WTC11 (cell line): ENCODE measurements at regions not wholly inside any gene's neighbourhood (a gene's known extent, or its start where the extent isn't known, plus 50 kb on each side); places are given as distances from the start of the nearest gene placed in this dataset.

Experiments used
- ATAC-seq: fragments of 200-7000 bp; cut with Tn5 transposase; 2 replicates; pipeline ENCODE4 v1.10.0; 2021; ENCODE audit warnings: mild to moderate bottlenecking, moderate library complexity
- CTCF ChIA-PET: fragments of 300-600 bp; sonication (Branson Sonifier 250); formaldehyde crosslinking; loops from one replicate; lab custom pipeline; 2021; ENCODE audit warnings: antibody characterized with exemption; lab: Charles Lee
- POLR2A ChIA-PET: fragments of 350-600 bp; sonication (Branson Sonifier 250); formaldehyde crosslinking; loops from one replicate; lab custom pipeline; 2021; ENCODE audit warnings: antibody characterized with exemption; lab: Charles Lee
- DNase-seq: peaks from one replicate; pipeline ENCODE4 v3.0.0; 2021; ENCODE audit warnings: low spot score
- H3K27ac Mint-ChIP-seq: 2 replicates; pipeline ENCODE4 v1.8.0; 2021; ENCODE audit warnings: mixed read lengths
- H3K27me3 Mint-ChIP-seq: 2 replicates; pipeline ENCODE4 v1.8.0; 2021; ENCODE audit warnings: low read depth, mild to moderate bottlenecking, moderate library complexity, mixed read lengths
- H3K36me3 Mint-ChIP-seq: 2 replicates; pipeline ENCODE4 v1.8.0; 2021; ENCODE audit warnings: mixed read lengths
- H3K4me1 Mint-ChIP-seq: 2 replicates; pipeline ENCODE4 v1.8.0; 2022; ENCODE audit warnings: mixed read lengths
- H3K4me3 Mint-ChIP-seq: 2 replicates; pipeline ENCODE4 v1.8.0; 2021; ENCODE audit warnings: mild to moderate bottlenecking, moderate library complexity, mixed read lengths
- H3K9me3 Mint-ChIP-seq: 2 replicates; pipeline ENCODE4 v1.8.0; 2021; ENCODE audit warnings: mixed read lengths
- CREB1 ChIP-seq: sonication (generic); formaldehyde crosslinking; IDR thresholded peaks from 2 replicates; pipeline ENCODE4 v1.8.0; 2023; ENCODE audit warnings: mild to moderate bottlenecking, missing genetic modification reagents
- EMX1 ChIP-seq: fragments of 250-450 bp; sonication (Bioruptor Pico); IDR thresholded peaks from 2 replicates; pipeline ENCODE4 v1.8.0; 2021; ENCODE audit warnings: mild to moderate bottlenecking
- GTF2I ChIP-seq: fragments of 250-450 bp; sonication (Bioruptor Pico); conservative IDR thresholded peaks from 2 replicates; pipeline ENCODE4 v1.4.0; 2021; ENCODE audit warnings: mild to moderate bottlenecking
- IRF2 ChIP-seq: sonication (generic); formaldehyde crosslinking; IDR thresholded peaks from 2 replicates; pipeline ENCODE4 v1.8.0; 2022; ENCODE audit warnings: low read depth, missing genetic modification reagents, borderline replicate concordance
- MYBL2 ChIP-seq: sonication (generic); formaldehyde crosslinking; IDR thresholded peaks from 2 replicates; pipeline ENCODE4 v1.8.1; 2023; ENCODE audit warnings: mild to moderate bottlenecking, moderate library complexity, missing genetic modification reagents
- ZNF219 ChIP-seq: sonication (generic); formaldehyde crosslinking; IDR thresholded peaks from 2 replicates; pipeline ENCODE4 v1.8.0; 2023; ENCODE audit warnings: missing genetic modification reagents, mild to moderate bottlenecking, borderline replicate concordance
- TF ChIP-seq, protein P1 (sequence below): sonication (generic); formaldehyde crosslinking; IDR thresholded peaks from 2 replicates; pipeline ENCODE4 v1.8.1; 2022; ENCODE audit warnings: mild to moderate bottlenecking, moderate library complexity, missing genetic modification reagents
- TF ChIP-seq, protein P2 (sequence below): sonication (generic); formaldehyde crosslinking; IDR thresholded peaks from 2 replicates; pipeline ENCODE4 v1.8.1; 2023; ENCODE audit warnings: mild to moderate bottlenecking, missing genetic modification reagents, moderate library complexity
- TF ChIP-seq, protein P3 (sequence below): sonication (generic); formaldehyde crosslinking; IDR thresholded peaks from 2 replicates; pipeline ENCODE4 v1.8.0; 2023; ENCODE audit warnings: missing genetic modification reagents
- TF ChIP-seq, protein P4 (sequence below): sonication (generic); formaldehyde crosslinking; IDR thresholded peaks from 2 replicates; pipeline ENCODE4 v1.8.0; 2022; ENCODE audit warnings: mild to moderate bottlenecking, missing genetic modification reagents
- TF ChIP-seq, protein P5 (sequence below): sonication (generic); formaldehyde crosslinking; IDR thresholded peaks from 2 replicates; pipeline ENCODE4 v1.8.1; 2022; ENCODE audit warnings: low read depth, mild to moderate bottlenecking, moderate library complexity, missing genetic modification reagents, borderline replicate concordance
- TF ChIP-seq, protein P6 (sequence below): sonication (generic); formaldehyde crosslinking; IDR thresholded peaks from 2 replicates; pipeline ENCODE4 v1.8.0; 2022; ENCODE audit warnings: mild to moderate bottlenecking, missing genetic modification reagents
- TF ChIP-seq, protein P7 (sequence below): sonication (generic); formaldehyde crosslinking; IDR thresholded peaks from 2 replicates; pipeline ENCODE4 v1.8.0; 2022; ENCODE audit warnings: missing genetic modification reagents
- TF ChIP-seq, protein P8 (sequence below): sonication (generic); formaldehyde crosslinking; IDR thresholded peaks from 2 replicates; pipeline ENCODE4 v1.8.1; 2023; ENCODE audit warnings: mild to moderate bottlenecking, missing genetic modification reagents

DNA sequence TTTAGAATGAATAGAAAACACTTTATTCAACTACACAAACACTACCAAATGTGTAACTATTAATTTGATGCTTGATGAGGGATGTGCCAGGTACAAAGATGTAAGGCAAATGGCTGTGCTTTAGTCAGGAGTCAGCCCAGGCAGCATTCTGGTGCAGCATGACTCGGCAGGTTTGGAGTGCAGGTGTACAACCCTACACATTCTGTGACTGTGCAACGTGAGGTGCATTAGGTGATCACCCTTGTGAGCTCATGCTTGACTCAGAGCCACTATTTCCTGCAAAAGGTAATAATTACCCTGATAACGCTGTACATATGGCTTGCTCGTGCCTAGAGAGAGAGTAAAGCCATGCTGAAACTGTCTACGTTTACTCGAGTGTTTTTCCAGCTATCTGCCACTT lies 288.7 kb upstream of the DSEL start (continued):
- TF ChIP-seq, protein P1, sequence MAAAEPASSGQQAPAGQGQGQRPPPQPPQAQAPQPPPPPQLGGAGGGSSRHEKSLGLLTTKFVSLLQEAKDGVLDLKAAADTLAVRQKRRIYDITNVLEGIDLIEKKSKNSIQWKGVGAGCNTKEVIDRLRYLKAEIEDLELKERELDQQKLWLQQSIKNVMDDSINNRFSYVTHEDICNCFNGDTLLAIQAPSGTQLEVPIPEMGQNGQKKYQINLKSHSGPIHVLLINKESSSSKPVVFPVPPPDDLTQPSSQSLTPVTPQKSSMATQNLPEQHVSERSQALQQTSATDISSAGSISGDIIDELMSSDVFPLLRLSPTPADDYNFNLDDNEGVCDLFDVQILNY (CRISPR knock-in tag) = no peak
- TF ChIP-seq, protein P2, sequence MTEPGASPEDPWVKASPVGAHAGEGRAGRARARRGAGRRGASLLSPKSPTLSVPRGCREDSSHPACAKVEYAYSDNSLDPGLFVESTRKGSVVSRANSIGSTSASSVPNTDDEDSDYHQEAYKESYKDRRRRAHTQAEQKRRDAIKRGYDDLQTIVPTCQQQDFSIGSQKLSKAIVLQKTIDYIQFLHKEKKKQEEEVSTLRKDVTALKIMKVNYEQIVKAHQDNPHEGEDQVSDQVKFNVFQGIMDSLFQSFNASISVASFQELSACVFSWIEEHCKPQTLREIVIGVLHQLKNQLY (CRISPR knock-in tag) = no peak
- no peak for TF ChIP-seq EMX1

DNA sequence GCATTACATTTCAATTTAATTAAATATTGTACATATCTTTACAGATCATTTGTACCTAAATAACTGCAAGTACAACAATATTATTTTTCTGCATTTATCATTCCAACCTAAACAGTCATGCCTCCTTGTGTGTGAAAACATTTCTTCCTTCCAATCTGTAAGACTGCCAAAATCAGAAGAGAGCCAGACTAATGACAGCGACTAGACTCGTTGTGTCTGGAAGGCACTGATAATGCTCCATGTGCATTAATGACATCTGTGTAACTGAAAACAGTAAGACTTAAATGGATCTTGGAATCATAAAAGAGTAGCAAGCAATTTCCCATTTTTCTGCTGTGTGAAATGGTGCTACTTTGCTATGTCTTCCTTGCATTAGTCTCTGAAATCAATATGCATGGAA lies 278.0 kb upstream of the DSEL start:
- DNase-seq = no peak
- Mint-ChIP-seq H3K9me3 (no peaks in the 10 kb centered on the region), H3K27me3 (no peaks in the 10 kb centered on the region), H3K4me3 (no peak overlapping the region), H3K27ac (no peak overlapping the region), H3K4me1 (no peaks in the 10 kb centered on the region), H3K36me3 (no peaks in the 10 kb centered on the region)
- CTCF ChIA-PET = no interaction called here
- TF ChIP-seq CREB1 (CRISPR knock-in tag) = no peak
- no peak for TF ChIP-seq ZNF219 (CRISPR knock-in tag)
- TF ChIP-seq, protein P3, sequence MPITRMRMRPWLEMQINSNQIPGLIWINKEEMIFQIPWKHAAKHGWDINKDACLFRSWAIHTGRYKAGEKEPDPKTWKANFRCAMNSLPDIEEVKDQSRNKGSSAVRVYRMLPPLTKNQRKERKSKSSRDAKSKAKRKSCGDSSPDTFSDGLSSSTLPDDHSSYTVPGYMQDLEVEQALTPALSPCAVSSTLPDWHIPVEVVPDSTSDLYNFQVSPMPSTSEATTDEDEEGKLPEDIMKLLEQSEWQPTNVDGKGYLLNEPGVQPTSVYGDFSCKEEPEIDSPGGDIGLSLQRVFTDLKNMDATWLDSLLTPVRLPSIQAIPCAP (CRISPR knock-in tag) = no peak
- no peak for TF ChIP-seq MYBL2 (CRISPR knock-in tag)
- TF ChIP-seq, protein P4, sequence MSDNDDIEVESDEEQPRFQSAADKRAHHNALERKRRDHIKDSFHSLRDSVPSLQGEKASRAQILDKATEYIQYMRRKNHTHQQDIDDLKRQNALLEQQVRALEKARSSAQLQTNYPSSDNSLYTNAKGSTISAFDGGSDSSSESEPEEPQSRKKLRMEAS (CRISPR knock-in tag) = no peak
- TF ChIP-seq, protein P5, sequence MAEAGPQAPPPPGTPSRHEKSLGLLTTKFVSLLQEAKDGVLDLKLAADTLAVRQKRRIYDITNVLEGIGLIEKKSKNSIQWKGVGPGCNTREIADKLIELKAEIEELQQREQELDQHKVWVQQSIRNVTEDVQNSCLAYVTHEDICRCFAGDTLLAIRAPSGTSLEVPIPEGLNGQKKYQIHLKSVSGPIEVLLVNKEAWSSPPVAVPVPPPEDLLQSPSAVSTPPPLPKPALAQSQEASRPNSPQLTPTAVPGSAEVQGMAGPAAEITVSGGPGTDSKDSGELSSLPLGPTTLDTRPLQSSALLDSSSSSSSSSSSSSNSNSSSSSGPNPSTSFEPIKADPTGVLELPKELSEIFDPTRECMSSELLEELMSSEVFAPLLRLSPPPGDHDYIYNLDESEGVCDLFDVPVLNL (CRISPR knock-in tag) = no peak
- TF ChIP-seq, protein P6, sequence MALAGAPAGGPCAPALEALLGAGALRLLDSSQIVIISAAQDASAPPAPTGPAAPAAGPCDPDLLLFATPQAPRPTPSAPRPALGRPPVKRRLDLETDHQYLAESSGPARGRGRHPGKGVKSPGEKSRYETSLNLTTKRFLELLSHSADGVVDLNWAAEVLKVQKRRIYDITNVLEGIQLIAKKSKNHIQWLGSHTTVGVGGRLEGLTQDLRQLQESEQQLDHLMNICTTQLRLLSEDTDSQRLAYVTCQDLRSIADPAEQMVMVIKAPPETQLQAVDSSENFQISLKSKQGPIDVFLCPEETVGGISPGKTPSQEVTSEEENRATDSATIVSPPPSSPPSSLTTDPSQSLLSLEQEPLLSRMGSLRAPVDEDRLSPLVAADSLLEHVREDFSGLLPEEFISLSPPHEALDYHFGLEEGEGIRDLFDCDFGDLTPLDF (CRISPR knock-in tag) = no peak
- TF ChIP-seq, protein P7, sequence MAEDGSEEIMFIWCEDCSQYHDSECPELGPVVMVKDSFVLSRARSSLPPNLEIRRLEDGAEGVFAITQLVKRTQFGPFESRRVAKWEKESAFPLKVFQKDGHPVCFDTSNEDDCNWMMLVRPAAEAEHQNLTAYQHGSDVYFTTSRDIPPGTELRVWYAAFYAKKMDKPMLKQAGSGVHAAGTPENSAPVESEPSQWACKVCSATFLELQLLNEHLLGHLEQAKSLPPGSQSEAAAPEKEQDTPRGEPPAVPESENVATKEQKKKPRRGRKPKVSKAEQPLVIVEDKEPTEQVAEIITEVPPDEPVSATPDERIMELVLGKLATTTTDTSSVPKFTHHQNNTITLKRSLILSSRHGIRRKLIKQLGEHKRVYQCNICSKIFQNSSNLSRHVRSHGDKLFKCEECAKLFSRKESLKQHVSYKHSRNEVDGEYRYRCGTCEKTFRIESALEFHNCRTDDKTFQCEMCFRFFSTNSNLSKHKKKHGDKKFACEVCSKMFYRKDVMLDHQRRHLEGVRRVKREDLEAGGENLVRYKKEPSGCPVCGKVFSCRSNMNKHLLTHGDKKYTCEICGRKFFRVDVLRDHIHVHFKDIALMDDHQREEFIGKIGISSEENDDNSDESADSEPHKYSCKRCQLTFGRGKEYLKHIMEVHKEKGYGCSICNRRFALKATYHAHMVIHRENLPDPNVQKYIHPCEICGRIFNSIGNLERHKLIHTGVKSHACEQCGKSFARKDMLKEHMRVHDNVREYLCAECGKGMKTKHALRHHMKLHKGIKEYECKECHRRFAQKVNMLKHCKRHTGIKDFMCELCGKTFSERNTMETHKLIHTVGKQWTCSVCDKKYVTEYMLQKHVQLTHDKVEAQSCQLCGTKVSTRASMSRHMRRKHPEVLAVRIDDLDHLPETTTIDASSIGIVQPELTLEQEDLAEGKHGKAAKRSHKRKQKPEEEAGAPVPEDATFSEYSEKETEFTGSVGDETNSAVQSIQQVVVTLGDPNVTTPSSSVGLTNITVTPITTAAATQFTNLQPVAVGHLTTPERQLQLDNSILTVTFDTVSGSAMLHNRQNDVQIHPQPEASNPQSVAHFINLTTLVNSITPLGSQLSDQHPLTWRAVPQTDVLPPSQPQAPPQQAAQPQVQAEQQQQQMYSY = no peak
- no peak for TF ChIP-seq GTF2I (CRISPR knock-in tag)
- TF ChIP-seq, protein P8, sequence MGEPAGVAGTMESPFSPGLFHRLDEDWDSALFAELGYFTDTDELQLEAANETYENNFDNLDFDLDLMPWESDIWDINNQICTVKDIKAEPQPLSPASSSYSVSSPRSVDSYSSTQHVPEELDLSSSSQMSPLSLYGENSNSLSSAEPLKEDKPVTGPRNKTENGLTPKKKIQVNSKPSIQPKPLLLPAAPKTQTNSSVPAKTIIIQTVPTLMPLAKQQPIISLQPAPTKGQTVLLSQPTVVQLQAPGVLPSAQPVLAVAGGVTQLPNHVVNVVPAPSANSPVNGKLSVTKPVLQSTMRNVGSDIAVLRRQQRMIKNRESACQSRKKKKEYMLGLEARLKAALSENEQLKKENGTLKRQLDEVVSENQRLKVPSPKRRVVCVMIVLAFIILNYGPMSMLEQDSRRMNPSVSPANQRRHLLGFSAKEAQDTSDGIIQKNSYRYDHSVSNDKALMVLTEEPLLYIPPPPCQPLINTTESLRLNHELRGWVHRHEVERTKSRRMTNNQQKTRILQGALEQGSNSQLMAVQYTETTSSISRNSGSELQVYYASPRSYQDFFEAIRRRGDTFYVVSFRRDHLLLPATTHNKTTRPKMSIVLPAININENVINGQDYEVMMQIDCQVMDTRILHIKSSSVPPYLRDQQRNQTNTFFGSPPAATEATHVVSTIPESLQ (CRISPR knock-in tag) = no peak
- TF ChIP-seq IRF2 (CRISPR knock-in tag) = no peak
- POLR2A ChIA-PET = no interaction called here
- no peak for ATAC-seq
